Fibroblast of lung (primary cell): ENCODE measurements at regions not wholly inside any gene's neighbourhood (a gene's known extent, or its start where the extent isn't known, plus 50 kb on each side); places are given as distances from the start of the nearest gene placed in this dataset.

Experiments used
- DNase-seq, 2 donors: peaks; one replicate each; pipeline versions ENCODE4 v3.0.0 to v3.0.0-alpha.2; 2010; ENCODE audit warnings: low read depth in 2 of 2
- H2AFZ ChIP-seq: 2 replicates; pipeline ENCODE4 v1.5.1; 2012; ENCODE audit warnings: low read length, control low read depth, inconsistent platforms
- H3K27ac ChIP-seq: 2 replicates; pipeline ENCODE4 v1.5.1; 2011; ENCODE audit warnings: low read length, control low read depth; ENCODE audit not compliant: insufficient read depth
- H3K27me3 ChIP-seq: 2 replicates; pipeline ENCODE4 v1.5.1; 2011; ENCODE audit warnings: mild to moderate bottlenecking, low read length; ENCODE audit not compliant: control insufficient read depth, insufficient read depth
- H3K36me3 ChIP-seq: 2 replicates; pipeline ENCODE4 v1.5.1; 2011; ENCODE audit warnings: low read length; ENCODE audit not compliant: control insufficient read depth, insufficient read depth
- H3K4me1 ChIP-seq: 2 replicates; pipeline ENCODE4 v1.5.1; 2011; ENCODE audit warnings: low read length; ENCODE audit not compliant: control insufficient read depth, insufficient read depth; ENCODE audit errors: extremely low read depth
- H3K4me2 ChIP-seq: 2 replicates; pipeline ENCODE4 v1.5.1; 2011; ENCODE audit warnings: low read length, control low read depth; ENCODE audit not compliant: insufficient read depth; ENCODE audit errors: extremely low read depth
- H3K4me3 ChIP-seq, 4 experiments: fragments of 200-600 bp in 1 of 4; sonication (generic) in 1 of 4; replicated peaks in 1 of 4; 2 replicates each; pipeline ENCODE4 v1.5.1; 2011 to 2016; ENCODE audit warnings: low read length in 4 of 4, low read depth in 3 of 4, mild to moderate bottlenecking in 3 of 4, control low read depth in 2 of 4, inconsistent platforms in 1 of 4, mixed read lengths in 1 of 4; ENCODE audit not compliant: insufficient read depth in 1 of 4; ENCODE audit errors: control extremely low read depth in 1 of 4
- H3K79me2 ChIP-seq: 2 replicates; pipeline ENCODE4 v1.5.1; 2012; ENCODE audit warnings: mild to moderate bottlenecking, low read length, inconsistent platforms; ENCODE audit not compliant: control insufficient read depth, insufficient read depth
- H3K9ac ChIP-seq: 2 replicates; pipeline ENCODE4 v1.5.1; 2011; ENCODE audit warnings: mild to moderate bottlenecking, low read length, control low read depth; ENCODE audit not compliant: insufficient read depth
- H3K9me3 ChIP-seq: 2 replicates; pipeline ENCODE4 v1.5.1; 2012; ENCODE audit warnings: low read depth, low read length; ENCODE audit not compliant: control insufficient read depth, insufficient read depth
- H4K20me1 ChIP-seq: 2 replicates; pipeline ENCODE4 v1.5.1; 2011; ENCODE audit warnings: low read length; ENCODE audit not compliant: control insufficient read depth, insufficient read depth; ENCODE audit errors: extremely low read depth
- EZH2 ChIP-seq: IDR thresholded peaks from 2 replicates; pipeline ENCODE4 v1.5.1; 2012; ENCODE audit warnings: low read length, control low read depth, mild to moderate bottlenecking; ENCODE audit errors: missing control alignments
- TF ChIP-seq, protein P1 (sequence below), 2 donors: IDR thresholded peaks in 1 of 2; conservative IDR thresholded peaks in 1 of 2; 1 replicate in 1 of 2; 2 replicates in 1 of 2; pipeline ENCODE4 v1.5.1; 2011 to 2012; ENCODE audit warnings: low read length in 2 of 2, control low read depth in 1 of 2, inconsistent platforms in 1 of 2, low read depth in 1 of 2, mild to moderate bottlenecking in 1 of 2

- H3K4me1 ChIP-seq: no peaks in the 10 kb centered on the region
- H3K4me2 ChIP-seq: no peak overlapping the region
- no peaks in the 10 kb centered on the region for H3K79me2 ChIP-seq
- H3K4me3 ChIP-seq: no peak overlapping the region
- no peak overlapping the region for H3K27ac ChIP-seq
- no peak for DNase-seq
- H3K27me3 ChIP-seq: no peaks in the 10 kb centered on the region
- H3K9ac ChIP-seq: no peak overlapping the region
- no peaks in the 10 kb centered on the region for H3K36me3 ChIP-seq
- TF ChIP-seq, protein P1, sequence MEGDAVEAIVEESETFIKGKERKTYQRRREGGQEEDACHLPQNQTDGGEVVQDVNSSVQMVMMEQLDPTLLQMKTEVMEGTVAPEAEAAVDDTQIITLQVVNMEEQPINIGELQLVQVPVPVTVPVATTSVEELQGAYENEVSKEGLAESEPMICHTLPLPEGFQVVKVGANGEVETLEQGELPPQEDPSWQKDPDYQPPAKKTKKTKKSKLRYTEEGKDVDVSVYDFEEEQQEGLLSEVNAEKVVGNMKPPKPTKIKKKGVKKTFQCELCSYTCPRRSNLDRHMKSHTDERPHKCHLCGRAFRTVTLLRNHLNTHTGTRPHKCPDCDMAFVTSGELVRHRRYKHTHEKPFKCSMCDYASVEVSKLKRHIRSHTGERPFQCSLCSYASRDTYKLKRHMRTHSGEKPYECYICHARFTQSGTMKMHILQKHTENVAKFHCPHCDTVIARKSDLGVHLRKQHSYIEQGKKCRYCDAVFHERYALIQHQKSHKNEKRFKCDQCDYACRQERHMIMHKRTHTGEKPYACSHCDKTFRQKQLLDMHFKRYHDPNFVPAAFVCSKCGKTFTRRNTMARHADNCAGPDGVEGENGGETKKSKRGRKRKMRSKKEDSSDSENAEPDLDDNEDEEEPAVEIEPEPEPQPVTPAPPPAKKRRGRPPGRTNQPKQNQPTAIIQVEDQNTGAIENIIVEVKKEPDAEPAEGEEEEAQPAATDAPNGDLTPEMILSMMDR (conservative IDR thresholded peaks at IDR 0.05 in 1 of 2, IDR thresholded peaks at IDR 0.05 in 1 of 2; ENCODE audit: low read depth in 1 of 2, low read length in 2 of 2): peak; percentile 12 to 26
- no peak for TF ChIP-seq EZH2
- no peak overlapping the region for H2AFZ ChIP-seq
- H4K20me1 ChIP-seq: no peaks in the 10 kb centered on the region
- no peaks in the 10 kb centered on the region for H3K9me3 ChIP-seq
These were observed 276.6 kb upstream of the CFAP20DC start for GRCh38 chr3:59326246-59327024.

GRCh38 chr3:59321881-59322540, 272.2 kb upstream of the CFAP20DC start:
- Histone ChIP-seq H3K4me2 (no peak overlapping the region), H3K9ac (no peak overlapping the region), H3K79me2 (no peaks in the 10 kb centered on the region), H4K20me1 (no peaks in the 10 kb centered on the region), H3K36me3 (no peaks in the 10 kb centered on the region), H3K4me1 (no peaks in the 10 kb centered on the region), H2AFZ (no peak overlapping the region), H3K27ac (no peak overlapping the region), H3K27me3 (no peaks in the 10 kb centered on the region), H3K4me3 (no peak overlapping the region), H3K9me3 (no peaks in the 10 kb centered on the region)
- TF ChIP-seq EZH2: no peak
- TF ChIP-seq, protein P1 (conservative IDR thresholded peaks at IDR 0.05 in 1 of 2, IDR thresholded peaks at IDR 0.05 in 1 of 2; ENCODE audit: low read depth in 1 of 2, low read length in 2 of 2): no peak
- DNase-seq: peak in 1 of 2 donors; percentile 71

- Histone ChIP-seq H3K27ac (no peak overlapping the region), H3K4me1 (no peaks in the 10 kb centered on the region), H3K36me3 (no peaks in the 10 kb centered on the region), H3K27me3 (no peaks in the 10 kb centered on the region), H3K4me2 (no peak overlapping the region), H4K20me1 (no peaks in the 10 kb centered on the region), H3K9ac (no peak overlapping the region), H3K9me3 (no peaks in the 10 kb centered on the region), H3K4me3 (no peak overlapping the region), H2AFZ (no peak overlapping the region), H3K79me2 (no peaks in the 10 kb centered on the region)
- no peak for DNase-seq
- TF ChIP-seq, protein P1 (conservative IDR thresholded peaks at IDR 0.05 in 1 of 2, IDR thresholded peaks at IDR 0.05 in 1 of 2; ENCODE audit: low read depth in 1 of 2, low read length in 2 of 2): no peak
- no peak for TF ChIP-seq EZH2
These were observed 270.3 kb upstream of the CFAP20DC start for GRCh38 chr3:59320080-59320479.
